Gastroesophageal sphincter (tissue), 4 donors: ENCODE measurements at regions not wholly inside any gene's neighbourhood (a gene's known extent, or its start where the extent isn't known, plus 50 kb on each side); places are given as distances from the start of the nearest gene placed in this dataset.

Experiments used
- ATAC-seq: fragments of 150-250 bp; one replicate; pipeline ENCODE4 v1.9.1; 2016; ENCODE audit warnings: mild to moderate bottlenecking, moderate library complexity
- H3K27ac ChIP-seq, 4 donors: fragments of 200-600 bp; sonication (generic) in 3 of 4; 1 replicate in 3 of 4; 2 replicates in 1 of 4; pipeline ENCODE4 v1.5.1; 2016 to 2019
- H3K27me3 ChIP-seq: fragments of 200-600 bp; sonication (generic); one replicate; pipeline ENCODE4 v1.5.1; 2019
- H3K36me3 ChIP-seq, 2 donors: fragments of 200-600 bp; sonication (generic); one replicate each; pipeline ENCODE4 v1.5.1; 2019; ENCODE audit warnings: control low read depth in 1 of 2
- H3K4me1 ChIP-seq, 3 donors: fragments of 200-600 bp; sonication (generic); 1 replicate in 2 of 3; 2 replicates in 1 of 3; pipeline ENCODE4 v1.5.1; 2016 to 2019; ENCODE audit warnings: control low read depth in 2 of 3
- H3K4me3 ChIP-seq, 2 donors: fragments of 200-600 bp; sonication (generic); one replicate each; pipeline ENCODE4 v1.5.1; 2019; ENCODE audit warnings: mild to moderate bottlenecking in 1 of 2, moderate library complexity in 1 of 2
- H3K9me3 ChIP-seq, 3 donors: fragments of 200-600 bp; sonication (generic); one replicate each; pipeline ENCODE4 v1.5.1; 2017 to 2019; ENCODE audit warnings: control low read depth in 2 of 3
- EP300 ChIP-seq: sonication (generic); formaldehyde crosslinking; IDR thresholded peaks from one replicate; pipeline ENCODE4 v1.6.1; 2017; ENCODE audit warnings: antibody characterized with exemption, mild to moderate bottlenecking
- POLR2A ChIP-seq, 2 donors: fragments of 450-650 bp; IDR thresholded peaks; one replicate each; pipeline ENCODE4 v1.6.1; 2017; ENCODE audit warnings: antibody characterized with exemption in 2 of 2, mild to moderate bottlenecking in 2 of 2, moderate library complexity in 1 of 2
- POLR2AphosphoS5 ChIP-seq: sonication (generic); formaldehyde crosslinking; IDR thresholded peaks from one replicate; pipeline ENCODE4 v1.6.1; 2017; ENCODE audit warnings: antibody characterized with exemption
- WGBS, 2 donors: methylation state at CpG; one replicate each; pipeline ENCODE4 v1.1.5; 2018; ENCODE audit warnings: low coverage in 1 of 2; 5-methylcytosine and 5-hydroxymethylcytosine counted together
- TF ChIP-seq, protein P1 (sequence below), 4 experiments: fragments of 200-600 bp in 2 of 4; fragments of 450-650 bp in 2 of 4; sonication (generic) in 1 of 4; IDR thresholded peaks; one replicate each; pipeline ENCODE4 v1.5.1; 2017 to 2019; ENCODE audit warnings: antibody characterized with exemption in 4 of 4, mild to moderate bottlenecking in 2 of 4, moderate library complexity in 2 of 4

DNA sequence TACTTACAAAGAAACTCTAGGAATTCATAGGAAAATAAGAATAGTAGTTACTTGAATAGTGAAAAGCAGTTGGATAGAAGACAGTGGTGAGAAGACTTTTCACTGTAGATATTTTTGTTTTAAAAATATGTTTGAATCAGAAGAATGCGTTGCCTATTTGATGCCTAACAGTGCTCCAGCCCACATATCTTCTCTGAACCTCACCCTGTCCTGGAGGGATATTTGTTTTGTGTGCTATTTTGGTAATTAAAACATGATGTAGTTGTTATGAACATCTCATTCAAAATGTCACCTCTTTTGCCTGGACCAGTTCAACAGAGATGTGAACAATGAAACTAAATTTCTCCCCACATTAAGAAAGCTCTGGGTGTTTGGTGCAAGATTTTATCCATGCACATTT, 87.6 kb downstream of the CARTPT start:
- Histone ChIP-seq H3K4me3 (no peak overlapping the region), H3K36me3 (no peaks in the 10 kb centered on the region), H3K4me1 (peaks cover 0 to 16% (median 3%) of the 10 kb centered on the region in 3 donors), H3K27me3 (no peaks in the 10 kb centered on the region), H3K9me3 (no peaks in the 10 kb centered on the region), H3K27ac (no peak overlapping the region)
- no peak for ATAC-seq
- WGBS, 2 donors = 82 to 90% methylated on average over 1 of the region's 1 CpG
- TF ChIP-seq POLR2A (IDR thresholded peaks at IDR 0.05) = no peak
- no peak for TF ChIP-seq EP300
- TF ChIP-seq POLR2AphosphoS5 = no peak

DNA sequence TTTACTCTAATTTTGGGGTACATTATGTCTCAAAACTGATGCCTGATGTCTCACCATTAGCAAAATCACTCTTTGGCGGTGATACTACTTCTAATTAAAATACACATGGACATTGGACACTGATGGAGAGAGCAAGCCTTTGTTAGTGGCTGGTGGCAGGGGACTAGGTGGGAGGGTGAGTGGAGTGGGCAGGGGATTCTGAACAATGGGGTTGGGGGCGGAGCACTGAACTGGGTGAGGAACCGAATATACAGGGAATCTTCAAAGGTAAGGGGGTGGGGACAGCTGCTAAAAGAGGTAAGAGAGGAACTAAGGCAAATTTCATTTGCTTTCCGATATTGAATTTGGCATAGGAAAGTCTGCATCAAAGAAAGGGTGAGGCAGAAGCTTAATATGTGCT, 88.8 kb downstream of the CARTPT start:
- Histone ChIP-seq H3K27ac (no peak overlapping the region), H3K4me1 (peaks cover 0 to 16% (median 3%) of the 10 kb centered on the region in 3 donors), H3K36me3 (no peaks in the 10 kb centered on the region), H3K27me3 (no peaks in the 10 kb centered on the region), H3K9me3 (no peaks in the 10 kb centered on the region), H3K4me3 (no peak overlapping the region)
- TF ChIP-seq, protein P1, sequence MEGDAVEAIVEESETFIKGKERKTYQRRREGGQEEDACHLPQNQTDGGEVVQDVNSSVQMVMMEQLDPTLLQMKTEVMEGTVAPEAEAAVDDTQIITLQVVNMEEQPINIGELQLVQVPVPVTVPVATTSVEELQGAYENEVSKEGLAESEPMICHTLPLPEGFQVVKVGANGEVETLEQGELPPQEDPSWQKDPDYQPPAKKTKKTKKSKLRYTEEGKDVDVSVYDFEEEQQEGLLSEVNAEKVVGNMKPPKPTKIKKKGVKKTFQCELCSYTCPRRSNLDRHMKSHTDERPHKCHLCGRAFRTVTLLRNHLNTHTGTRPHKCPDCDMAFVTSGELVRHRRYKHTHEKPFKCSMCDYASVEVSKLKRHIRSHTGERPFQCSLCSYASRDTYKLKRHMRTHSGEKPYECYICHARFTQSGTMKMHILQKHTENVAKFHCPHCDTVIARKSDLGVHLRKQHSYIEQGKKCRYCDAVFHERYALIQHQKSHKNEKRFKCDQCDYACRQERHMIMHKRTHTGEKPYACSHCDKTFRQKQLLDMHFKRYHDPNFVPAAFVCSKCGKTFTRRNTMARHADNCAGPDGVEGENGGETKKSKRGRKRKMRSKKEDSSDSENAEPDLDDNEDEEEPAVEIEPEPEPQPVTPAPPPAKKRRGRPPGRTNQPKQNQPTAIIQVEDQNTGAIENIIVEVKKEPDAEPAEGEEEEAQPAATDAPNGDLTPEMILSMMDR (IDR thresholded peaks at IDR 0.05) = no peak
- TF ChIP-seq POLR2AphosphoS5 (no peak), EP300 (no peak), POLR2A (IDR thresholded peaks at IDR 0.05) (no peak)
- 72 to 87% methylated on average over 2 to 3 of the region's 4 CpGs for WGBS, 2 donors
- ATAC-seq = no peak

DNA sequence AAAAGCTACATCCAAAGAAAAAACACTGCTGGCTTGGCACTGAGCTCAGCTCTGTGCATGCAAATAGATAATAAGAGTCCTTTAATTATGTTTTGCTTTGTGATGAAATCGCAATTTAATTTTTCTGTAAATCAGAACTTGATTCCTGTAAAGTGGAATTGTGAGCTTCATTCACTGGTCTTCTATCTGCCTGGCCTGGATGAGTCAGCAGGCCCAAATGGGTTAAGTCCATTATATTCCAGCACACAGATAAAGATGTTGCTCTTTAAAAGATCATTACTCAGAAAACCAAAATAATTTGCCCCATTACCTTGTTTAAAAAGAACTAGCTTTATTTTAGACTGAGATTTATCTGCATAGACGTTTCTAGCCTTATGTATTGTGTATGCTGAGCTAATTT, 90.4 kb downstream of the CARTPT start:
- peak overlapping the region in 1 of 4 donors; percentile 43 for H3K27ac ChIP-seq
- H3K4me3 ChIP-seq = no peak overlapping the region
- peaks cover 0 to 16% (median 3%) of the 10 kb centered on the region in 3 donors for H3K4me1 ChIP-seq
- no peaks in the 10 kb centered on the region for H3K36me3 ChIP-seq
- WGBS, 2 donors = 48% methylated on average over 2 of the region's 2 CpGs
- TF ChIP-seq EP300 = no peak
- TF ChIP-seq, protein P1 (IDR thresholded peaks at IDR 0.05) = no peak
- TF ChIP-seq POLR2A (IDR thresholded peaks at IDR 0.05) = no peak
- no peak for TF ChIP-seq POLR2AphosphoS5
- H3K27me3 ChIP-seq = no peaks in the 10 kb centered on the region
- no peaks in the 10 kb centered on the region for H3K9me3 ChIP-seq
- ATAC-seq = no peak

DNA sequence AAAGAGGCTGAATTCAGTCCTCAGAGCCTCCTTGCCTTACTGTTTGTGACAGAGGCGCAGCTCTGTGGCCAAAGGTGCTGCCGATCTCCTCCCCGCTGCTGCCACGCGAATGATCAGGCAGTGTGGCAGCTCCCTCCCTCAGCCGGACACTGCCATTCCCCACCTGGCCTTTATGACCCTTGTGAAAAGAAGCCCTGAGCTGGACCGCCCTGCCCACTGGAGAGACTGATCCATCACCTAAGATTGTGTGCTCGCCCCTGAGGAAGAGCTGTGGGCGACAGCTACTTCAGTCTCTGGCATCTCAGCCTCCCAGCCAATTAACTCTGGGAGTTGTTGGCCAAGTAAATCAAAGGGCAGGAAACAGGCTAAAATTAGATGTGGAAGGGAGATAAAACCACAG, 90.9 kb downstream of the CARTPT start:
- WGBS, 2 donors = 47 to 85% methylated on average over 2 to 8 of the region's 9 CpGs
- no peak for TF ChIP-seq EP300
- no peak for TF ChIP-seq POLR2AphosphoS5
- TF ChIP-seq POLR2A (IDR thresholded peaks at IDR 0.05) = no peak
- TF ChIP-seq, protein P1 (IDR thresholded peaks at IDR 0.05) = no peak
- H3K36me3 ChIP-seq = no peaks in the 10 kb centered on the region
- H3K4me3 ChIP-seq = no peak overlapping the region
- H3K9me3 ChIP-seq = no peaks in the 10 kb centered on the region
- peaks cover 0 to 16% (median 3%) of the 10 kb centered on the region in 3 donors for H3K4me1 ChIP-seq
- peak overlapping the region in 1 of 4 donors; percentile 43 for H3K27ac ChIP-seq
- ATAC-seq = no peak
- no peaks in the 10 kb centered on the region for H3K27me3 ChIP-seq

DNA sequence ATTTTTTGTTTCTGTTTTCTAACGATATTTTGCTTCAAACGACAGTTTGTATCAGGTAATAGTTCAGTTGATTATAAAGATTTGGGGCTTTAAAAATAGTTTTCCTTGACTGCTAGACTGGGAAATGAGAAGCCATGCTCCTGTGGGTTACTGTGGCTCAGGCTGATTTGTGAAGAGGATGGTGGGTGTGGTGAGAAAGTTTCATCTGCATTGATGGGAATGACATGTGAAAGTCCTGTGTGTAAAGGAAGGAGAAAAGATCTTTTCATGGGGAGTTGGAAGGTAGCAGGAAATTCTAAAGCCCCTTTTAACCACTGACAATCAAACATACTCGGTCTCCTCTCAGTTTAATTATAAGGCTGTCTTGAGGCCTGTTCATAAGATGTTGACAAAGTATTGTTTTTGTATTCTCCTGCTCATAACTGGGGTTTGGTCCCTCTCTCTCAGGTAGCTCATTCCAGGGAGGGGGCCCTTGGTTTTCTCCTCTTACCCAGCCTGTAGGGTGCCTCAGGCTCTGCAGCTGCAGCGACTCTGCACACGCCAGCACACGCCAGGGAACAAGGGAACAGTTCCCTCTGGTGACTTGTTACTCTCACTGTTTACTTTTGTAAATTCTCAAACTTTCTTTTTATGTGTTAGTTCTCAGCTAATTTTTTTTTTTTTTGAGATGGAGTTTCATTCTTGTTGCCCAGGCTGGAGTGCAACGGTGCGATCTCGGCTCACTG, 91.6 kb downstream of the CARTPT start:
- TF ChIP-seq, protein P1 (IDR thresholded peaks at IDR 0.05) = no peak
- TF ChIP-seq EP300 (no peak), POLR2A (IDR thresholded peaks at IDR 0.05) (no peak), POLR2AphosphoS5 (no peak)
- no peaks in the 10 kb centered on the region for H3K27me3 ChIP-seq
- 78 to 95% methylated on average over 6 to 7 of the region's 9 CpGs for WGBS, 2 donors
- H3K4me3 ChIP-seq = no peak overlapping the region
- H3K36me3 ChIP-seq = no peaks in the 10 kb centered on the region
- ATAC-seq = no peak
- no peaks in the 10 kb centered on the region for H3K9me3 ChIP-seq
- peaks cover 0 to 16% (median 3%) of the 10 kb centered on the region in 3 donors for H3K4me1 ChIP-seq
- no peak overlapping the region for H3K27ac ChIP-seq
